Upper lobe of left lung (tissue), 4 donors: ENCODE measurements at regions not wholly inside any gene's neighbourhood (a gene's known extent, or its start where the extent isn't known, plus 50 kb on each side); places are given as distances from the start of the nearest gene placed in this dataset.

ENCODE experiments used
- EP300 ChIP-seq, 4 donors: sonication (generic); formaldehyde crosslinking; IDR thresholded peaks; one replicate each; pipeline ENCODE4 v1.5.1; 2017; ENCODE audit warnings: antibody characterized with exemption in 4 of 4, control low read depth in 2 of 4
- POLR2A ChIP-seq, 4 donors: fragments of 450-650 bp; IDR thresholded peaks; one replicate each; pipeline ENCODE4 v1.5.1; 2016 to 2017; ENCODE audit warnings: antibody characterized with exemption in 4 of 4, mild to moderate bottlenecking in 2 of 4
- POLR2AphosphoS5 ChIP-seq, 2 donors: sonication (generic); formaldehyde crosslinking; IDR thresholded peaks; one replicate each; pipeline ENCODE4 v1.5.1; 2017; ENCODE audit warnings: antibody characterized with exemption in 2 of 2
- TF ChIP-seq, protein P1 (sequence below), 6 experiments: fragments of 450-650 bp in 4 of 6; fragments of 200-600 bp in 2 of 6; sonication (generic) in 2 of 6; IDR thresholded peaks; one replicate each; pipeline ENCODE4 v1.5.1; 2016 to 2019; ENCODE audit warnings: antibody characterized with exemption in 6 of 6

DNA sequence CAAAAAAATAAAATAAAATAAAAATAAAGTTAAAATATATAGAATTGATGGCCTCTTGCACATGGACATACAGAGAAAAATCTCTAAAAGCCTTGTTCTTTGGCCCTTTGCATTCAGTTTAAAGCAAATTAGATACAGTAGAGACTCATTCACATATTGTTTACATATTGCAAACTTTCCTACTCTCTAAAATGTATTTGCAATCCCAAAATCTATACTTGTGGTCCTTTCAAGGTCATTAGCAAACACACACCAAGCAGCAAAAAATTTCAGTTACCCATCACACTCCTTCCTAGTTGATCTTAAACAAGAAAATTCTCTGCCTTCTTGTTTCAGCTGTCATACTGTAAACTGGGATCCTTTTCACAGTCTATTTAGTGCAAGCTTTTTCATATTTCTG, 61.0 kb upstream of the SLC44A3 start:
- TF ChIP-seq, protein P1, sequence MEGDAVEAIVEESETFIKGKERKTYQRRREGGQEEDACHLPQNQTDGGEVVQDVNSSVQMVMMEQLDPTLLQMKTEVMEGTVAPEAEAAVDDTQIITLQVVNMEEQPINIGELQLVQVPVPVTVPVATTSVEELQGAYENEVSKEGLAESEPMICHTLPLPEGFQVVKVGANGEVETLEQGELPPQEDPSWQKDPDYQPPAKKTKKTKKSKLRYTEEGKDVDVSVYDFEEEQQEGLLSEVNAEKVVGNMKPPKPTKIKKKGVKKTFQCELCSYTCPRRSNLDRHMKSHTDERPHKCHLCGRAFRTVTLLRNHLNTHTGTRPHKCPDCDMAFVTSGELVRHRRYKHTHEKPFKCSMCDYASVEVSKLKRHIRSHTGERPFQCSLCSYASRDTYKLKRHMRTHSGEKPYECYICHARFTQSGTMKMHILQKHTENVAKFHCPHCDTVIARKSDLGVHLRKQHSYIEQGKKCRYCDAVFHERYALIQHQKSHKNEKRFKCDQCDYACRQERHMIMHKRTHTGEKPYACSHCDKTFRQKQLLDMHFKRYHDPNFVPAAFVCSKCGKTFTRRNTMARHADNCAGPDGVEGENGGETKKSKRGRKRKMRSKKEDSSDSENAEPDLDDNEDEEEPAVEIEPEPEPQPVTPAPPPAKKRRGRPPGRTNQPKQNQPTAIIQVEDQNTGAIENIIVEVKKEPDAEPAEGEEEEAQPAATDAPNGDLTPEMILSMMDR (IDR thresholded peaks at IDR 0.05), result no peak
- TF ChIP-seq EP300 (IDR thresholded peaks at IDR 0.05) (no peak), POLR2A (IDR thresholded peaks at IDR 0.05) (no peak), POLR2AphosphoS5 (IDR thresholded peaks at IDR 0.05) (no peak)
